ENCODE measurements at regions not wholly inside any gene's neighbourhood (a gene's known extent, or its start where the extent isn't known, plus 50 kb on each side); places are given as distances from the start of the nearest gene placed in this dataset.

DNA sequence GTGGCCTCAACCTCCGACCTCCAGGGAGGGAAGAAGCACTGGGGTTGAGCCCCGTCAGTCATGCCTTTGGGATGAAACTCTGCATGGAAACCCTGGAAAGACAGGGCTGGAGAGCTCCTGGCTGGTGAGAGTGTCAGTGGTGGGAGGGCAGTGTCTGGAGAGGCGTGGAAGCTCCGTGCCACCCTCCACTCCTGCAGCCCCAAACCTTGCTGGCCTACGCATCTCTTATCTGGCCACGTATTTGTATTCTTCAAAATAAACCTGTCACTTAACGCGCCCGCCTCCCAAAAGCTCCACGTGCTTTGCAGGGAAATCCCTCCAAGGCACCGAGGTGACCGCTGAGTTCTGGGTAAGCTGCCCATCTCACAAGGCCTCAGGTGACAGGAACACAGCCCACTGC, 84.3 kb downstream of the TEX29 start:
- H3K36me3 ChIP-seq (ENCODE audit: insufficient read depth, low read length) = no peaks in the 10 kb centered on the region
- H3K79me2 ChIP-seq (ENCODE audit: insufficient read depth, low read length) = no peaks in the 10 kb centered on the region
- no peak overlapping the region for H3K4me2 ChIP-seq (ENCODE audit: low read depth, low read length, poor library complexity, severe bottlenecking)
- H3K9me3 ChIP-seq (ENCODE audit: insufficient read depth, low read depth, low read length) = no peaks in the 10 kb centered on the region
- H4K20me1 ChIP-seq (ENCODE audit: insufficient read depth, low read length, poor library complexity, severe bottlenecking) = no peaks in the 10 kb centered on the region
- H3K4me1 ChIP-seq (ENCODE audit: insufficient read depth, low read length, poor library complexity, severe bottlenecking) = no peaks in the 10 kb centered on the region
- no peaks in the 10 kb centered on the region for H3K27me3 ChIP-seq (ENCODE audit: insufficient read depth, low read length, poor library complexity, severe bottlenecking)
- H3K9ac ChIP-seq (ENCODE audit: low read depth, low read length, poor library complexity, severe bottlenecking) = no peak overlapping the region
- no peak for TF ChIP-seq EZH2phosphoT487 (IDR thresholded peaks at IDR 0.05; ENCODE audit: borderline replicate concordance)
- TF ChIP-seq CTCF (conservative IDR thresholded peaks at IDR 0.05; ENCODE audit: low read length) = no peak
- no peaks in the 10 kb centered on the region for H3K9me2 ChIP-seq (replicated peaks; ENCODE audit: low read depth, low read length)
- H3F3A ChIP-seq (ENCODE audit: low read depth) = no peaks in the 10 kb centered on the region
- no peak overlapping the region for H2AFZ ChIP-seq (ENCODE audit: low read length)
- H3K4me3 ChIP-seq (ENCODE audit: low read length, poor library complexity, severe bottlenecking) = no peak overlapping the region

- Histone ChIP-seq H3K4me1 (ENCODE audit: insufficient read depth, low read length, poor library complexity, severe bottlenecking) (no peaks in the 10 kb centered on the region), H2AFZ (ENCODE audit: low read length) (no peak overlapping the region), H3F3A (ENCODE audit: low read depth) (no peaks in the 10 kb centered on the region), H3K79me2 (ENCODE audit: insufficient read depth, low read length) (no peaks in the 10 kb centered on the region), H3K27me3 (ENCODE audit: insufficient read depth, low read length, poor library complexity, severe bottlenecking) (no peaks in the 10 kb centered on the region), H3K9ac (ENCODE audit: low read depth, low read length, poor library complexity, severe bottlenecking) (no peak overlapping the region), H3K9me2 (replicated peaks; ENCODE audit: low read depth, low read length) (no peaks in the 10 kb centered on the region), H4K20me1 (ENCODE audit: insufficient read depth, low read length, poor library complexity, severe bottlenecking) (no peaks in the 10 kb centered on the region), H3K4me2 (ENCODE audit: low read depth, low read length, poor library complexity, severe bottlenecking) (no peak overlapping the region), H3K36me3 (ENCODE audit: insufficient read depth, low read length) (no peaks in the 10 kb centered on the region), H3K9me3 (ENCODE audit: insufficient read depth, low read depth, low read length) (no peaks in the 10 kb centered on the region), H3K4me3 (ENCODE audit: low read length, poor library complexity, severe bottlenecking) (no peak overlapping the region)
- TF ChIP-seq EZH2phosphoT487 (IDR thresholded peaks at IDR 0.05; ENCODE audit: borderline replicate concordance) (no peak), CTCF (conservative IDR thresholded peaks at IDR 0.05; ENCODE audit: low read length) (no peak)
Measured at GRCh38 chr13:111406636-111407035, 86.2 kb downstream of the TEX29 start.

DNA sequence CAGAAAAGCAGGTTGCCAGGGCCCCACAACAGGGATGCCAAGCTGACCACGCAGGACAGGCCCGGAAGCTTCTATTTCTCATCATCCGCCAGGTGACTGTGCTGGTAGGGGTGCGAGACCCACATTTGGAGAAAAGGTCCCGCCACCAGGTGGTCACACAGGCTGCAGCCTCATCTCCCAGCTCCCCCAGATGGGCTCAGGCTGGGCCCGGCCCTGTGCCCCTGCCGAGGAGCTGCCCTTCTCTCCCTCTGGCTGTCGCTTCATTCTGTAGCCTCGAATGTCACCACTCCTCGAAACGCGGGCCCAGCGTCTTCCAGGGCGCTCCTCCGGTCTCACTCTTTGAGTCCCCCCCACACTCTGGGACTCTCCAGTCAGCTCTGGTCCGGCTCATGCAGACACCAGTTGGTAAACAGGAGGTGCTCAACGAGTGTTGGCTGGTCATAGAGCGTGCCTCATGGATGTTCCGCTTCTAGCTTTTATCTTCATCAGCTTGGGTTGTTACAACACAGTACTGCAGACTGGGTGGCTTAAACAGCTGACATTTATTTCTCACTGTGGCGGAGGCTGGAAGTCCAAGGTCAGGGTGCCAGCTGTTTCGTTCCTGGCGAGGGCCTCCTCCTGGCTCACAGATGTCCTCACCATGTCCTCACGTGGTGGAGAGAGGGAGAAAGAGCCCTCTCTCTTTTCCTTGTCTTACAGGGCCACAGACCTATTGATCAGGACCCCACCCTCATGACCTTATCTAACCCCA, 87.1 kb downstream of the TEX29 start:
- Histone ChIP-seq H3K4me1 (ENCODE audit: insufficient read depth, low read length, poor library complexity, severe bottlenecking) (no peaks in the 10 kb centered on the region), H2AFZ (ENCODE audit: low read length) (no peak overlapping the region), H3F3A (ENCODE audit: low read depth) (no peaks in the 10 kb centered on the region), H3K9me2 (replicated peaks; ENCODE audit: low read depth, low read length) (no peaks in the 10 kb centered on the region), H3K9me3 (ENCODE audit: insufficient read depth, low read depth, low read length) (no peaks in the 10 kb centered on the region), H3K9ac (ENCODE audit: low read depth, low read length, poor library complexity, severe bottlenecking) (no peak overlapping the region), H3K79me2 (ENCODE audit: insufficient read depth, low read length) (no peaks in the 10 kb centered on the region), H3K27me3 (ENCODE audit: insufficient read depth, low read length, poor library complexity, severe bottlenecking) (no peaks in the 10 kb centered on the region), H3K36me3 (ENCODE audit: insufficient read depth, low read length) (no peaks in the 10 kb centered on the region), H4K20me1 (ENCODE audit: insufficient read depth, low read length, poor library complexity, severe bottlenecking) (no peaks in the 10 kb centered on the region), H3K4me2 (ENCODE audit: low read depth, low read length, poor library complexity, severe bottlenecking) (no peak overlapping the region), H3K4me3 (ENCODE audit: low read length, poor library complexity, severe bottlenecking) (no peak overlapping the region)
- TF ChIP-seq EZH2phosphoT487 (IDR thresholded peaks at IDR 0.05; ENCODE audit: borderline replicate concordance) (no peak), CTCF (conservative IDR thresholded peaks at IDR 0.05; ENCODE audit: low read length) (no peak)

Measured in Loucy (cell line).